ENCODE measurements at regions not wholly inside any gene's neighbourhood (a gene's known extent, or its start where the extent isn't known, plus 50 kb on each side); places are given as distances from the start of the nearest gene placed in this dataset.

DNA sequence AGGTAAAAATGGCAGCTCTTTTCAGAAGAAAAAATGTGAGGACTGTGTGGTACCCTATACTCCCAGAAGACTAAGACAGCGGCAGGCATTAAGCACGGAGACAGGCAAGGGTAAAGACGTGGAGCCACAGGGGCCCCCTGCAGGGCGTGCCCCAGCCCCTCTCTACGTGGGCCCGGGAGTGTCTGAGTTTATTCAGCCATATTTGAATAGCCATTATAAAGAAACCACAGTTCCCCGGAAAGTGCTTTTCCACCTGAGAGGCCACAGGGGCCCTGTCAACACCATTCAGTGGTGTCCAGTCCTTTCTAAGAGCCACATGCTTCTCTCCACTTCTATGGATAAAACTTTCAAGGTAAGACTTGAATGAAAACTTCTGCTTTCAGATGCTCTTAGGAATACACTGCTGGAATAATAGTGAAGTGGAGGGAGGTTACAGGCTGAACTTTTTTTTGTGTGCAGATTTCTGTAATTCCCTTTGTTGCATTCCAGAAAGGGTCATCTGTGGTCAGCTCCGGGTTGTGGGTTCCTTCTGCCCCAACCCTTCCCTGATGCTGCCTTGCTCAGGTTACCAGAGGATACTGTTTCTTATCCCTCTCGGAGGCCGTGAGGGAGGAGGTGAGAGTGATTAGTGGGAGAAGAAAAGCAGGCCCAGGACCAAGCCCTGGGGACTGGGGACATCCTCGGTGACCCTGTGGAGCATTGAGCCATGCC lies 58.4 kb downstream of the SLC25A47 start:
- DNase-seq = no peak

DNA sequence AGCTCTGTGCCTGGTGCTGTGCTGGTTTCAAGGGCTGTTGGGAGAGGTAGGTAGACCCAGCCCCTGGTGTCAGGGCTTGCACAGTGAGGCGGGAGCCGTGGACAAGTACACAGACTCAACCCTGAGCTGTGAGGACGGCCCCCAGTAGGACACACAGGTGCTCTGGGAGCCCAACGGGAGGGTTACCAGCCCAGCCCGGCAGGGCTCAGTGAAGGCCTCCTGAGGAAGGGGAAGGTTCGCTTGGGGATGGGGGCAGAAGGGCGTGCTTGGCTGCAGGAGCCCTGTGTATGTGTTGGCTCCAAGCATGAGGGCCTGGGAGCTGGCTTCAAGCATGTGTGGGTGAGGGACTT lies 58.9 kb downstream of the SLC25A47 start:
- no peak for DNase-seq

DNA sequence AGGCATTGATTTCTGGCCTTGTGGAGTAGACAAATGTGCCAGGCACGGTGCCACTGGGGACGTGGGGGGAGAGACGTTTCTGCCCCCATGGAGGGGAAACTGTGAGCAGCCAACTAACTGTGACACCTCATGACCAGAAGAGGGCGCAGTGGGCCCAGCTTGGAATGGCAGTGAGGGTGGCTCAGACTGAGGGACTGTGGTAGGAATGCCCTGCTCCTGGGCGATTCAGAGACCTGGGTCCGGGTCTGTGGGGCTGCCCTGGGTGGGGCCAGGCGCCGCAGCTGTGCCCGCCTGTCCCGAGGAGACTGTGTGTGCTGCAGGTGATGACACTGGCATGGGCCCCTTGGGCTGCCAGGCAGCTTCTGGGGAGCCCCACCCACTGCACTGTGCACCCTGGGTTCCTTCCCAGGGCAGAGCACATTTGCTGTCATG lies 60.6 kb downstream of the SLC25A47 start:
- DNase-seq = no peak

DNA sequence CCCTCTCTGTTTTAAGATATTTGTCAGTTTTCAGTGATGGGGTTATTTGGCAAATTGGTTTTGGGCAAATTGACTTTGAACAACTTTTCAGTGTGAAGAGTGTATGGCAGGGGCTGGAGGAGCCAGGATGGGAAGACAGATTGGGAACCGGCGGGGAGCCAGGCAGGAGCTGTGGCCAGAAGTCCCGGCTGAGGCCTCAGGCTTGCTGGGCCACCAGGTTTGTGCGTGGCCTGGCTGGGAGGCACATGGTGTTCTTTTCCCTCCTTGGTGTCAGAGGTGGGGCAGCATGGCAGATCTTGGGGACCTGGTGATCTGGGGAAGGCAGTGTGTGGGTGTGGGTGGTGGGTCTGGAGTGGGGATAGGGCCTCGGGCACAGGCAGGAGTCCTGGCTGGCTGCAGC lies 61.1 kb downstream of the SLC25A47 start:
- no peak for DNase-seq

DNA sequence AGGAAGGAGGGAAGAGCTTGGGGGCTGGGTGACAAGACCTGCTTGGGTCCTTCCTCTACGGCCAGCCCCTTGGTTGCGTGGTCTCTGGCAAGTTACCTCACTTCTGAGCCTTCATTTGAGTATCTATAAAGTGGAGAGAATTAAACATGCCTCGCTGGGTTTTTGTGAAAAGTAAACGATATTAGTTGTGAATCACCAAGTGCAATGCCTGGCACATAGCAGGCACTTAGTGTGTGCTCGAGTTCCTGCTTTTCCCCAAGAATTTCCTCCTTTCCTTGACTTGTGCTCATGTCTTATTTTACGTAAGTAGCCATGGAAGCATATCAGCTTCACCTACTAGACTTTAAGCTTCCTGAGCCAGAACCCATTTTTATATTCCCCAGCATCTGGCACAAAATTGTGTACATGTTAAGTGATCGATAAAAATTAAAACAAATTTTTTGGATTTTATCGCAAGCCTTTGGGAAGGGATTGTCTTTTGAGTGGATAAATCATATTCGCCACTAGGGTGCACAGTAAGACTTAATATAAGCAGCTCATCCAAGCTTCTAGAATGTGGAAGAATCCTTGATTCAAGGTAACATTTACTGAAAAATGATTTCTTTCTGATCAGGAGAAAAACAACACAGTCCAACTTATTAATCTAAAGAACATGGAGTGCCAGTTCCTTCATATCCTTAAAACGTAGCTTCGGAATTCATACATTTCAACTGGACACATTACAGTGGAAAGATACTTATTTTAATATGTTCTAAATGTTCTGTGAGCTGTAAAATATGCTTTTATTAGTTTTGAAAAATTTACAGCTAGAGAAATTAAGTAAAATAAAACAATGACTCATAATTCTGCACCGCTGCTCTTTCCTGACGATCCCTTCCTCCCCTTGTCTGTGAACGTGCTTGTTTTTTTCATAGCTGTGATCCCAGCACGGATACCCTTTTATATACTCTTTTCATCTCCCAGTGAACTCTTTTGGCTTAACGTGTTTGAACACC lies 62.0 kb downstream of the SLC25A47 start:
- no peak for DNase-seq

DNA sequence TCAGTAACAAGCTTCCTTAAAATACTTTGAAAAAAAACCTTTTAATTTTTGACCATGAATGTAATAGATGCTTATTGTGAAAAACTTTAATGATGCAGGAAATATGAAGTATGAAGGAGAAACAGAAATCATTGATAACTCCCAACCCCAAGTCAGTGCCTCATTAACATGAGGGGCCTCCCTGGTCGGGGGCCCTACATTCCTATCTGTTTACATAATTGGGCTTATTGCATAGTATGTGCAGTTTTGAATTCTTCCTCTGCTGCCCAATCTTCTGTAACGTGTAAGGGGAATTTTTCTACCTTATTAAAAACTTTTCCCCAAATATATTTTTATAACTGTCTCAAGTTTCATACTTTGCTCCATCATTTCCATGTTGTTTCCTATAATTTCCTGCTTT lies 63.0 kb downstream of the SLC25A47 start:
- no peak for DNase-seq

DNA sequence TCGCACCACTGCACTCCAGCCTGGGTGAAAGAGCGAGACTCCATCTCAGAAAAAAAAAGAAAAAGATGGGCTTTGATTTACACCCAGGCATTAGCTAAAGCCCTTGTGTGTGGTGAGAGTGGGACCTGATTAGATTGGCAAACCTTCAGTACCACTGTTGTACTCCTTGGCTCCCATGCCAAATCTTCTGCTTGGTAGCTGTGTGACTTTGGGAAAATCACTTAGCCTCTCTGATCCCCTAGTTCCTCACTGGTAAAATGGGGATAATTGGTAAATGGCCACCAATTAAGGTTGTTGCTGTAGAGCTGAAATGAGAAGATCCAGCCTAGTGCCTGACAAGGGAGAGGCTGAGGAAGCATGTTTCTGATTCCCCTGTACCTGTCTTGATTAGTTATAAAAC lies 63.7 kb downstream of the SLC25A47 start:
- no peak for DNase-seq

DNA sequence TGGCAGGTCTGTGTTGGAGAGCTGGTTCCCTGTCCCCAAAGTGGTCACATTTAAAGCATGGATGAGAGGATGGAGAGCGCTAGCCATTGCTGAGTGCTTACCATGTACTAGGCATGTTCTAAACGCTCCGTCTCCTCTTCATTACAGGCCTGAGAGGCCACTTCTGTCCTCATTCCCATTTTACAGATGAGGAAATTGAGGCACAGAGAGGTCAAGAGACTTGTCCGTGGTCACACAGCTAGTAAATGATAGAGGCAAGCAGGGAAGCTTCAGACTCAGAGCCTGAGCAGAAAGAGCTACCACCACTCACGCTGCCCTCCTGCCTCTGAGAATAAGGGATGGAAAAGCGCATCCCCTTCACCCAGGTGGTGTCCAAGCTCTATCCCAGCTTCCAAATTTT lies 64.3 kb downstream of the SLC25A47 start:
- no peak for DNase-seq

DNA sequence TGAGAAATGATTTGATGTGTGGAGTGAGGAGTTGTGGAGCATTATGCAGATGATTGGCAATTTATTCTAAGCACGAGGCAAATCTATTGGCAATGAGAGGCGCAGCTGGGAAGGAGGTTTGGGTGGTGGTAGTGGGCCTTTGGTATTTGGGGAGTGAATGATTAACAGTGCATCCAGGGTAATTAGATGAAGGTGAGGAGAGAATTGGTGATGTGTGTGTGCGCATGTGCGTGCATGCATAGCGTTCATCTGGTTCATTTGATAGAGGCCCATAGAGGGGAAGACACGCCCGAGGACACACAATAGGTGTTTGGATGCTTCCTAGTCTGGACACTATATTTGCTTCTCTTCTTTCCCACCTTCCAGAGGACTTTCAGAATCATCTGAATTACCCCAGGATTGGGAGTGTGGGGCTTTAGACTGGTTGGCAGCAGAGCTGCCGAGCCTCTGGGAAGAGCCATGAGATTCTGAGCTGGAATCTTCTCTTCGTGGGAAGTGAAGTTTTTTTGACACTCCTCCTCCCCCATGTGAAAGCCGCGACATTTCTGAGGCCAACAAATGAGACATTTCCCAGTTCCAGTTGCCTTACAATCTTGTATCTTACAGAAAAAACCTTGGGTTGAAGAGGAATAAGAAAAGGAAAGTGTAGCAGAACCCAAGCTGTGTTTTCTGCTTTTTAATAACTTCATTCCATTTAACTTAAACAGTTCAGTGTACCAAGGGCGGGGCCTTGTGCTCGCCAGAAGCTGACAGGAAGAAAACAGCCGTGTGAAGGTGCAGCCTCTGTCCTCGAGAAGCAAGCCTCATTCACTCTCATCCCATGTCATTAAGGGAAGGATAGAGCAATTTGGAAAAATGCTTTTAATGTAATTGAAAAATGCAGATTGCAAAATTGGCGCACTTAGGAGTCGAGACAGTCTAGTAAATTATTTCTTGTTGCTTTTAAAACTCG lies 65.2 kb downstream of the SLC25A47 start:
- no peak for DNase-seq

DNA sequence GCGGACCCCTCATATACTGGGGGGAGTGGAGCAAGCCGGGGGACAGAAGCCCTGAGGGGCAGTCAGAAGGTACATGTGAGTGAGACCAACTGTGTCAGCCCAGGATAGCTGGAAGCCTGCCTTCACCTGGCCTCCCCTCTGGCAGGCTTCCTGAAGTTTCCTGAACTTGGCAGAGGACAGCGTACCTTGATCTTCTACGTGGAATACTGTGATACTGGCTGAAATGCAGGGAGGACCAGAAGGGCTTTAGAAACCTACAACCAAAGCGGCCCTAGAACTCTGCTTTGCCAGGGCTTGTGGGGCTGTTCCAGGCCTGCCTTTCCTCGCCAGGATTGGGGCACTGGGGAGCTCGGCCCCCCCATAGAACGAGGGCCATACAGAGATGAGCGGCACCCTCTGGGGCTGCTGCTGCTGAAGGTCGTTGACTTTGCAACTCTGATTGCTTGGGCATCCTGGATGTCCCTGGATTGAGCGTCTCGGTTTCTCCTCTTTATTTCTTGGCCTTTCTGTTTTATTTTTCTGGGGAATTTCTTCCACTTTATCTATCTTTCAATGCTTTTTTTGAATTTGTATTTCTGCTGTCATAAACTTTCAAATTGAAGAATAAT lies 66.5 kb downstream of the SLC25A47 start:
- DNase-seq = no peak

DNA sequence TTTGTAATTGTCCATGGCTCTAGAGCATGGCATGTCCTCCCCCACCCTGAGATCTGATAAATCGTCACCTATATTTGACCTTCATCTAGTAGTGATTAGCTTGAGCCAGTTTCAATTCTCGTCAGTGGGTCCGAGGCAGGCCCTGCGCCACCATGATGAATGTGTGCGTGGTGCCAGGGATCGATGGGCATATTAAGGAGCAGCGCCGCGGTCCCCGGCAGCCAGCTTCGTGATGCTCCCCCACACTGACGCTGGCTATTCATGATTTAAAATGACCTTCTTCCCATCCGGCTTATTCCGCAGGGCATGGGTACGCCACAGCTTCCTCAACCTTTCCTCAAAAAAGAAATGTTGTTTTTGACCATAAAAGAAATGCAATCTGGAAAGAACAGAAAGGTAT lies 68.0 kb downstream of the SLC25A47 start:
- DNase-seq = no peak

DNA sequence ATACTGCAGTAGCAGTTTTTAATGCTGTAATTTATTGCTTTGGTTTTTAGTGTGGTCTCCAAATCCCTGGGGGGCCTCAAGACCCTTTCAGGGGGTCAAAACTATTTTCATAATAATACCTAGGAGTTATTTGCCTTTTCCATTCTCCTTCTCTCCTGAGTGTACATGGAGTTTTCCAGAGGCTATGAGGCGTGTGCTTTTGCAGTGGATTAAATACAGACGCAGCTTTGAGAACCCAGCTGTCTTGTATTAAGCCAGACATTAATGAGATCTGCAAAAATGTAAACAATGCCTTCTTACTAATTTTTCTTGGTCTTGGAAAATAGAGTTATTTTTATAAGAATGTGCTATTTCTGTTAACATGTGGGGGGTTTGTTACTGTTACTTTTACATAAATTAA lies 68.6 kb downstream of the SLC25A47 start:
- DNase-seq = no peak

DNA sequence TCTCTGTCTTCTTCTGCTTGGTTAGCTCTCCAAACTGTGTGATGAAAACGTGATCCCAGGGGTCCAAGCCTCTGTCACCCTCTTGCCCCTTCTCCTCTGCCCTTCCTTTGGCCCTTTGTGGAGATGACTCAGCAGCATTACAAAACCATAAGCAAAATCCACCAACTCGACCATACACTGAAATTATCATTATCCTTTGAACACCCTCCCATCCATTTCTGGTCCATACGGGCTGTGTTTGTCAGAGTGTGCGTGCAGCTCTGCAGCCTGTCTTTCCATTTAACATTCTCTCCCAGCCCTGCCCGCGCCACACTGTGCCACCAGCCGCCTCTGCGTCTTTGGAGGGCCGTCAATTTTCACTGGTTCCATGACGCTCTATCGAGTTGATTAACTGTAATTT lies 69.2 kb downstream of the SLC25A47 start:
- no peak for DNase-seq

DNA sequence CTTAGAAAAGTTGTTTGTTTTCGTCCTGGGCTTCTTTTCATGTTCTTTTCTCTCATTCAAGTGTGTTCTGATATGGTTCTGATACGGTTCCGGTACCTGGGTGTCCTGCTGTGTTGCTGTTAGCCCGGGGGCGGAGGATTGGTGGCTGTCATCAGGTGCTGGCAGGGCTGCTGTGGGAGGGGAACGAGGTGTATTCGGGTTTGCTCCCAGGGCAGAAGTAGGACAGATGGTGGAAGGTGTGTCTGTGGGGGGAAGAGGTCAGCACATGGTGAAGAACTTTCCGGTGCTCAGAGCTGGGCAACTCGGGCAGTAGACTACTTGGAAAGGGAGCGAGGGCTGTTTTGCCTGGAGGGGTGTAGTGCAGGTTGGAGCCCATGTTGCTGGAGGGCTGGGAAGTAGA lies 70.2 kb downstream of the SLC25A47 start:
- DNase-seq = no peak

DNA sequence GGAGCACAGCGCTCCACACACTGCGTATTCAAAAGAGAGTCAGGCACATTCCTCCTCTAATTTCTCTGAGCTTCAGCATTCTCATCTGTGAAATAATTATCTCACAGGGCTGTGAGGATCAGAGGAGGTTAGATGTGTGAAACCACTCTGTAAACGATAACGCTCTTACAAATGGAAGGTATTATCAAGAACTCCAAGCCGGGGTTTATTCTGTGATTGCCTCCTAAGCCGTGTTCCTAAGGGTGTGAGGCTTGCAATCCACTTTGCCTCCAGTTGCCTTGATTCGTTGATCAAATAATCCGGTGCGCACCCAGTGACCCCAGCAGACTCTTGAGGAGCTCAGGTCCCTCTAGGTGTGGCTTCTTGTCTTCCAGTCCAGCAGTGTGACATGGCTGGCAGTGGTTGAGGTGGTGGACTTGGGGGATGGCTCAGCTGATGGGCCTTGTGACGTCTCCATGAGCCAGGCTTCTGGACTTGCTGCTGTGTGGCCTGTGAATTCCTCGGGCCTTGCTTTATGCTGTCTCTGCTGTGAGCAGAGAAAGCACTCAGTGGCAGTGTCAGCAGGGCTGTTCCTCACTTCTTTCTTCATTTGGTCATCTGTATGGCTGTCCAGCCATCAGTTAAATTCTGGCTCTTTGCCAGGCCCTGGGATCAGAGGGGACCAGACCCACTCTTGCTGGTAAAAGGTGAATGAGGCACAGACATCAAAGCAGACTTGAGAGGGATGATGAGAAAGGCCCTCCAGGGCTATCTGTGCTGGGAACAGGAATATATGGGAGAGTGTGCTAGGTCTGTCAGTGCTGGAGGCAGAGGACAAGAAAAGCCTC lies 71.0 kb downstream of the SLC25A47 start:
- DNase-seq = no peak

DNA sequence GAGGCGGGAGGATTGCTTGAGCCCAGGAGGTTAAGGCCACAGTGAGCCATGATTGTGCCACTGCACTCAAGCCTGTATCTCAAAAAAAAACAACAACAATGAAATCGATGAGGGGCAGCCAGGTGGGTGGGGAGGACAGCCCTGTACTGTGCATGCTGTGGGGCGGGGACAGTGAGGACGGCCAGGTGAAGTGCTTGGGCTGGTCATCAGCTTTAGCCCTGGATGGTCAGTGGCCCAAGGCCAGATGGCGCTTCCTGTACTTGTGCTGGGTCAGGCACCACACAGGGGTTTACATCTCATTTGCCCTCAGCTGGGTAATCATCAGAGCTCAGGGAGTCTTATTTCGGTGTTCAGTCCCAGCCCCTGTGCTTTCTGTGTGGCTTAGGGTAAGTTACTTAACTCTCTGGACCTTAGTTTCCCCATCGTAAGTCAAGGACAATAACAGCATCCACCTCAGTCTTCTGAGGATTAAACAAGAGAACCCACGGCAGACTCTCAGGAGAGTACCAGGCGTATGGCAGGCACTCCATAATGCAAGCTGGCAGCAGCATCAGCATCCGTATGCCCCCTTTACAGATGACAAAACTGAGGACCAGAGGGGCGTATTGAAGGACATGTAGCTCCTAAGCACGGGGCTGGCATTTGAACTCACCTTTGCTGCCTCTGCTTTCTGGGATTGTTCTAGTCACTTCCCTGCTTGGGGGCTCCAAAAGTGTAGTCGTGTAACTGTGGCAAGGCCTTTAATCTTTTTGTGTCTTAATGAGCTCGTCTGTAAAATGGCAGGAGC lies 71.9 kb downstream of the SLC25A47 start:
- no peak for DNase-seq

DNA sequence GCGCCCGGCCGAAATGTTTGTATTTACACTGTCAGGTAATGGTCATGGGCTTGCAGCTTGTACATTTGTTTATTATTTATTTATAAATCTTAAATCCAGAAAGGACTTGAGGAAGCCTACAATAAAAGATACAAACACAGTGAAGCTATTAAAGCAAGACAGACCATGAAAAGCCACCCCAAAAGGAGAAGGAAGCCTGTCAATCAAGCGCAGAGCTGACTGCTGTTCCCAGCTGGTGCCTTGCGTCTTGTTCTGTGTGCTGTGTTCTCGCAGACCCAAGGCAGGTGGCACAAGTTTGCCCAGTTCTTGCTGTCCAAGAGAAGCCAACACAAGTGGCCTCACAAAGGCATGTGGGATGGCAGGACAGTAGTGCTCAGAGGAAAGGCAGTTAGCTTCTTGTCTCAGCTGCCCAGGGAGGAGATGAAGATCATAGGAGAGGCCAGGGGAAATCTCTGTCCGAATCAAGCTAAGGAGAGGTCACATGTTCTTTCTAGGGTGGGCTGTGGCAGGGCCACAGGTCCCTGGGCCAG lies 73.2 kb downstream of the SLC25A47 start:
- no peak for DNase-seq

DNA sequence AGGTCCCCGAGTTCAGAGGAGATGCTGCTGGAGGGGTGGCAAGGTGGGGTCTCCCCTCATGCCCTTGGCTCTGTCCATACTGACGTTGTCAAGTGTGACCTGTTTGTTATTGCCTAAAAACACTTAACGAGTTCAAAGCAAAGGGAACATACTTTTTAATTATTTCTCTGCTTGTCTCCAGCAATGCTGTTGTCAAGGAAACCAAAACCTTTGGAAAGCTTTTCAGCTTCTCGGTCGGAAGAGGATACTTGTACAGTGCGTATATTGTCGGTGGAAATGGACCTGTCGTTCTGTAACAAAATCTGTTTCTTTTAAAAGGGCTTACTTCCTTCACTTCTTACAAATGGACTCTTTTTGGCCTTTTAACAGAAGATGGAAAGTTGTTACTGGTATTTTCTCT lies 73.9 kb downstream of the SLC25A47 start:
- no peak for DNase-seq

DNA sequence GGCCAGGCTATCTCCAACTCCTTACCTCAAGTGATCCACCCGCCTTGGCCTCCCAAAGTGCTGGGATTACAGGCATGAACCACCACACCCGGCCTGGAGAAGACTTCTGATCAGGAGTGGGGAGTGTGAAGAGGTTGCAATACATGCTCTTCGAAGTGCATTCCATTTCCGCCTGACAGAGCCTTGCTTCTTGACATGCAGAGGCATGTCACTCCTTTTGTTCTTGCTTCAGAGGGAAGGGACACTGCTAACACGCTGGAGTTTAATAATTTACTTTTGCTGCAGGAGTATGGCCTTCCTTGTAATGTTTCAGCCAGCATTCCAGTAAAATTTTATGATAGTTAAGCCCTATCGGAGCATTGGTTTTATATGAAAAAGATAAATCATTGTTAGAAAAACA lies 74.9 kb downstream of the SLC25A47 start:
- no peak for DNase-seq

DNA sequence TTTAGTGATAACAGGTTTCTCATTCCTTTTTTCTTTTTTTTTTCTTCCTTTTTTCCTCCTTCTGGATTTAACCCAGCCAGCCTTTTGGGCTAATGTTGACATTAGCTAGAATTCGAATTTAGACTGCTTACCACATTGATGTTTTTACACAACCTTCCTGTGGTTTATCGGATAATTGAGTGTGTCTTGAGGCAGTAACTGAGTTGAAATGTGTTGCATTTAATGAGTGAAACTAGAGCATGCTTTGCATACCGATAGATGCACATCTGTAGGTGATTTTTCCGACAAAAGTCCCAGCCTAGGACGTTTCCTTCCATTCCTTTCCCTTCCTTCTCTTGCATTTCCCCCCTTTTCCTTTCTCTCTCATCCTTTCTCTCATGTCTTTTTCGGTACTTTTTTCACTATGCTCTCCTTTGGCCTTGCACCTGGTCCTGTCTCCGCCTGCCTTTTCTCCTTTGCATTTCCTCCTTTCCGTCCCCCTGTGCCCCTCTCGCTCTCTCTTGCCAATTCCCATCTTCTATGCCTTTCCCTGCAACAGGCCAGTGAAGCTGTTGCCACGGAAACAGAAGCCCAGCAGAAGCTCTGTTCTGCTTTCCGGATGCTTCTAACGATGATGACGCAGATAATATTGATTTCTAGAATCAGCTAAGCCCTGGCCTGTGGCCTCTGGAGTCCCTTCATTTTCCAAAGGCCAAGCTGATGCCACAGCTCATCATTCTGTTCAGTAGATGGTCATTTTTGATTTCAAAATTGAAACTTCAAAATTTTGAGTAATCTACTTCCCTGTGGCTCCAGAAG lies 76.1 kb downstream of the SLC25A47 start:
- no peak for DNase-seq

All from NCI-H510A (cell line).